Stimulated activated CD4-positive, alpha-beta T cell treated with anti-CD3 and anti-CD28 coated beads, Interleukin-4, amount 100 ng/mL, for 4 hours (primary cell): ENCODE measurements at regions not wholly inside any gene's neighbourhood (a gene's known extent, or its start where the extent isn't known, plus 50 kb on each side); places are given as distances from the start of the nearest gene placed in this dataset.

Experiments
- DNase-seq, 2 experiments: peaks; one replicate each; pipeline ENCODE4 v3.0.0-alpha.2; 2020

GRCh38 chr5:93158841-93159240 is 422.2 kb downstream of the NR2F1-AS1 start:
- DNase-seq = no peak

- DNase-seq = no peak
Measured at GRCh38 chr5:93156566-93156965, 424.5 kb downstream of the NR2F1-AS1 start.

- no peak for DNase-seq
Measured at GRCh38 chr5:93154535-93154934, 426.5 kb downstream of the NR2F1-AS1 start.

DNA sequence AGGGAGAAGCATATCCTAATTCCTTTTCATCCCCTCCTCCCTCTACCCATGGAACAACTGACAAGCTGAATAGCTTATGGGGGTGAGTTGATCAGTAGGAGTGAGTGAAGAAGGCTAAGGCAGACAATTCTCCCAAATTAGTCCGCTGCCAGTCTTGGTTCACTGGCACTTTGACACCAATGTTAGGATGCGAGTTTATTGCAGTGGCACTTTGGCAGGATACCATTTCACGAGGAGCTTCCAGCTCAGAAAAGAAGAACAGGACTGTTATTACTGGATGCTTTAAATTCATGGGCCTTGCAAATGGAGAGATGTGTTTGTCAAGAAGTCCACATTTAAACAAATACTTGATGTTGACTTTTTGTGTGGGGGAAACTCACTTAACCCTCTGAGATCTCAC is 427.6 kb downstream of the NR2F1-AS1 start:
- DNase-seq = no peak

DNA sequence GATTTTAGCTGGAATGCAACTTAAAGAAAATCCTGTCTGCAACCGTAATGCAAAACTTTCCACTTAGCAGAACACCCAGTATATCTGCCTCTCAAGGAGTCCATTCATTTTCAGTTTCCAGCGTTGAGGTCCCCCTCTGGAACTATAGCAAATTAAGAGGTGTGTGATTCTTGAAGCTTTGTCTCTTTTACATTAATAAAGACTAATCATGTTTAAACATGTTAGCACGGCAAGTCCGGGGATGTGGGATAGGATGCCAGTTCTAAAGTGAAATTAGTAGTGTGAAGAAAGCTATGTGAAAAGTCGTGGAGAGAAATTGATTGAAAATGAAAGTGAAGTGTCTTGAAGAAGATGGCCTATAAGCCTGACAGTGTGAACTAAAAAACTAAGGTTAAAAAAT is 429.1 kb downstream of the NR2F1-AS1 start:
- DNase-seq = no peak

DNA sequence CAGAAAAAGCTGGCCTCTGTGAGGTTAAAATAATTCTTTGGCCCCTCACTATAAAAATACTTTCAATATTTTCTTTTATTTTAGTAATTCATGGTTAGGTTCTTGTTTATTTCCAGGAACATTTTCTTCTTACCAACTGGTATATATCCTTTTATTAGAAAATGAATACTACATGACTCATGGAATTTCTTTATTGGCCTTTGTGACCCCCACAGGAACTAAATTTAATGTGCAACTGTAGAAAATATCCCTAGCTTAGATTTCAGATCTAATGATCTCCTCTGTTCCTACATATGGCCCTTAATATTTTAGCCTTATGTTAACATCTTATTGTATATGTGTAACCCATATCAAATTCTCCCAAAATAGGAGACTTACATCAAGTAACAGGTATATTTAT is 429.9 kb downstream of the NR2F1-AS1 start:
- no peak for DNase-seq

DNA sequence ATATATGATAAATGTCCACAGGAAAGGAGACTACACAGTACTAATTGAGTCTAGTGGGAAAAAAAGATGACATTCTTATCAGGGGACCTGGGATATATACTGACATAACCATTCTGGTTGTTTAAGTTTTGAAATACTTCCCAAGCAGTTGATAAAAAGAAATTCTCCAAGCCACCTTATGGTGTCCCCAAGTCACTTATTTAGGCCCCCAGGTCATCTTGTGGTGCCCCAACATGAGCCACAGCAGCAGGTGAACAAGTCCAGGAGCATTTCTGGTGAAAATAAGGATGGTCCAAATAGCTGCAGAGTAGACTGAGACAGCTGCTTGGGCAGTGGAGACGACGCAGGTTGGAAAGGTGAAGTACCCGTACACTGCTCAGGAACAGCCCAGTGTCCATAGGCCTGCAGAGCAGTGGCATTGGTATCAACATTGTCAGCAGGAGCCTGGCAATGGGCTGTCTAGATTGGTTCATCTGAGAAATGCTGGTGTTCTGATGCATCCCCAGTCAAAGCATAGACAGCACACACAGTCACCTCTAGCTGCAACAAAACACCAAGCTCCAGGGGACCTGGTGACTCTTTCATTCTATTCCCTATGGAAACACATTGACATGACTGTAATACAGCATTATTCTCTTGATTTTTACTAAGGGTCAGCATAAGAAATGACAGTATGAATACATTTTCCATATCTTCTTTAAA is 430.6 kb downstream of the NR2F1-AS1 start:
- DNase-seq = no peak

DNA sequence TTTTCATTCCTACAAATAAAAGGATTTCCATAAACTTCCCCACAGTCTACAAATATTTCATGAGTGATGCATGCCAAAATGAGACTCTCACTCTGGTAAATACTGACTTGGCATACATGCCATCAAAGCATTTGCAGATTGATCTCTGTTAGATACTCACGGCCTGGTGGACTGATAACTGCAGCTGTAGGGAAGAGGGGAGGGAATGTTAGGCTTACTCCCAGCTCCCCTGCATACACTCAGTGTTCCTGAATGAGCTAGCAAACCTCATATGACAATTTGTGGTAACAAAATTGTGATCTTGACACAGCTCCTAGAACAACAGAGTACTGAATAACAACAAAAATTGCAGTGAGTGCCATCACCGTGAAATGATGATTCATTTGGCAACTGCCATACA is 435.3 kb downstream of the NR2F1-AS1 start:
- DNase-seq = no peak

DNA sequence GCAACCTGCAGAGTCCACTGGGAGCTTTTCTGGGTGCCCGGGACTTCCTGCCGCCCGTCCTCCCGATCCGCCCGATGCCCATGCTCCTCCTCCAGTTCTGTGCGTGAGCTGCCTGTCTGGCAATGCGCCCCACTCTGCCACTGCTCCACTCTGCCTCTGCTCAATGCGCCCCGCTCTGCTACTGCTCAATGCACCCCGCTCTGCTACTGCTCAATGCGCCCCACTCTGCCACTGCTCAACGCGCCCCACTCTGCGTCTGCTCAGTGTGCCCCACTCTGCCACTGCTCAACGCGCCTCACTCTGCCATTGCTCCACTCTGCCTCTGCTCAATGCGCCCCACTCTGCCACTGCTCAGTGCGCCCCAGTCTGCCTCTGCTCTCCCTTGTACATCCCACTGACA is 436.0 kb downstream of the NR2F1-AS1 start:
- DNase-seq = no peak

GRCh38 chr5:93141969-93142368 is 439.1 kb downstream of the NR2F1-AS1 start:
- no peak for DNase-seq

DNA sequence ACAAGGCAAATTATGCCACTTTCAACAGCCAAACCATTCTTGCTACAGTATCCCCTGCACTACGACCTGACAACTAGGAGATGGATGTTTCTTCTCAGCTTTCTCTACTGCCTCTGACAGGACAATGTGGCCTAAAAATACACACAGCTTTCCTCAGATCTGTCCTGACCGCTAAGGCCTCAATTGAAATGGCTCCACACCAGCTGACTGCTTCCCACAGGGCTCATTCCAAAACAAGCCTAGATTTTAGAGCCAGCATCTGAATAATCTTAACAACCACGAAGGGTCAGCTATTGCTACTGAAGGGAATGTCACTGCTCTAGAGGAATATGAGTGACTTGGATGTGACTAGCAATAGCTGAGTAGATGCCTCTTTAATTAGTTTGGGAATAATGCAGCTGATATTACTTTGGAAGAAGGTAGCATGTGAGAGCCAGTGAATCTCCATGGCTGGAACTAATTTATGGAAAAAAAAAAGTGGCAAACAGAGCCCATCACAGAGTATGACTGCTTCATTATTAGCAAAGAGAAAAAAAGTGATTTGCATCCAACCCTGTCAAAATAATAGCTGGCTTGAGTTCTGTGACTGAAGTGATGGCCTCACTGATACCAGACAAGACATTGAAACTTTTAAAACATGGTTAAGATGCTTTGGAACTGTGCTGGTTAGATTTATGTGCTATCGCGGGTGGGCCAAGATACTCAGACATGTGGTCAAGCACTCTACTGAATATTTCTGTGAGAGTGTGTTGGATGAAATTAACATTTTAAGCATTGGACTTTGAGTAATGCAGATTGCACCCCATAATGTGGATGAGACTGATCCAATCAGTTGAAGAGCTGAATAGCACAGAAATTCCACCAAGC is 450.2 kb downstream of the NR2F1-AS1 start:
- DNase-seq = no peak

DNA sequence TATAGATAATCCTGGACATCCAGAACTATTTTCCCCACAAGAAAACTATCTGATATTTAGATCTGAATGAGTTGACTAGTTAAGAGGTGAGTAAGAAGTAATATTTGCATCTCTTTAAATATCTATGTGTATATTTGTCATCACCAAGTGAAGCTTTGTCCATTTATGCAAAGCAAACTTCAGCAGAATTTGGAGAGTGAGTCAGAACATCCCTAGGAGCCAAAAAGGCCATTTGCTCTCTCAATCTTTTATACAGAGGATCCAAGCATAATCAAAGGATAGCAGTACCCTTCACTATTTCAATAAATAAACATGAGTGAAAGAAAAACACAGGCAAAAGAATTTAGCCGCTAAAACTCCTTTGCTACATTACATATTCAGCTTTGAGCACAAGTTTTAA is 454.4 kb downstream of the NR2F1-AS1 start:
- DNase-seq = no peak

DNA sequence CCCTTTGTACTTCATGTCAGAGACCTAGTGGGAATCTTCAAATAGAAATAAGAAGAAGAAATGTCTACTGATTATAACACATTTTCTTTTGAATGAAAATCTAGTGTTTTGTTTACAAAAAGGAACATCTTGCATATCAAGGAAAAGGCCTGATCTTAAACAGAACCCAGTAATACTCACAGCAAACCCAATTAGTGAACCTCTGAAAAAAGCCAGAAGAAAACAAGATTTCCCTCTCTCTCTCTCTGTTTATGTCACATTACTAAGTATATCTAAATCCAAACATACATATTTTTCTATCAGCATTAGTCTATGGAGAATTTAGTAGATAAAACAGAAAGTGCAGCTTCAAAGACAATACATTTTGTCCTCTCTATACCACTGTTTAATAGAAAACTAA is 457.9 kb downstream of the NR2F1-AS1 start:
- no peak for DNase-seq

DNA sequence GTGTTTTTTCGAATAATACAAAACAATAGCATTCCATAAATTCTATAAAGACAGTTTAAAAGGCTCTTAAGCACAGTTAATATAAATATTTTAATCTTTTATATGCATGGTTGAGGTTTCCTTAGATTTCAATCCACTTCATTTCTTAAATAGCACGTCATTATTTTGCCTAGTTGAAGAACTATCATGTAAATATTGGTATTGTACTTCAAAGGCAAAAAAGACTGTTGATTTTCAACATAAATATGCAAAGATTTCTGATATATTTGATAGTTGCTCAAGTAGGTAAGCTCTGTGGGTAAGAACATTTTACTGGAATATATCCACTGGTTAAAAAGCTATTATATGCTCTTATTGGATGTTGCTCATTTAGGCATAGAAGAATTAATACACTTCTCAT is 458.6 kb downstream of the NR2F1-AS1 start:
- DNase-seq = no peak

DNA sequence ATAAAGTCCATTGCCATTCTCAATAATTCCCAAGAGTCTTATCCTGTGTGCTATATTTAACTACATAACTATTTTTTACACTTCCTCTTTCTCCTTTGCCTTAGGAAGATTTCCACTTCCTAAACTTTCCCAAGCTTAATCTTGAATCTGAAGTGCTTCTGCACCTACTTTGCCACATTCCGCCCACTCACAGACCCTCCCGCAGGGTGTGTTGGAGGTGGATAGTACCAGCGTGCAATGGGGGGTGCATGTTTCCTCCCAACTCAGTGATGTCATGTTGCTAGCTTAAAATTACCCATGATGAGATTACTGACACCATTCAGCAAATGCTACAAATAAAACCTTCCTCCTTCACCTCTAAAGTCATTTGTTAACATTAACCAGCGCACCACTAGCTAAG is 460.2 kb downstream of the NR2F1-AS1 start:
- DNase-seq = no peak

- no peak for DNase-seq
Measured at GRCh38 chr5:93120051-93120450, 461.0 kb downstream of the NR2F1-AS1 start.

GRCh38 chr5:93117751-93118531 is 463.1 kb downstream of the NR2F1-AS1 start:
- DNase-seq = no peak

DNA sequence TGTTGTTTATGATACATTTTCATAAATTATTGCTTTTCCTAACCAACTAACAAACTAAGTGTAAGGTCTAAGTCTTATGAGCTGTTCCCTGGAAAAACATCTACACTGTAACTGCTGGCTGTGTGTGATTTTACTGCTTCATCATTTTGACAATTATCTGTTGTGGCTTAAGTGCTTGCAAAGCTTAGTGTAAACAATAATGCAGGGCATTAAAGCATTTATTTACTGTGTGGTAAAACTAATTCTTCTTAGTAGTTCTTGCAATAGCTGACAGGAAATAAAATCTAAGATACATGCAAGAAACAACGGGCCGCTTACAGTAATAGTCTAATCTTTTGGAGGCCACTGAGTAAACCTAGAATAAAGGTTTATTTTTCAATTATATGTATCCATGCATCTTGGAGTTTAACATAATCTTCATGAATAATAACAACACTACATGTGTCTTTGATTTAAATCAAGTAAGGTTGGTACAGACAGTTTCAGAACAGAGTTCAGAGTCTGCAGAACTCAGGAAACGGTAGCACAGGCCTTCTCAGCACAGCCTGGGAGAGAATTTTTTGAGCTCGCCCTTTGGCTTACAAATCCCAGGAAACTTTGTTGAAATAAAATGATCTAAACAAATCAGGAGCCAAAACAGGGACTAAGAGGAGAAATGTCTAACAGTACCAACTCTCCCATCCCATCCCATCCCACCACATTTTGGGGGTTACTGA is 473.1 kb downstream of the NR2F1-AS1 start:
- DNase-seq = no peak

GRCh38 chr5:93107141-93107540 is 473.9 kb downstream of the NR2F1-AS1 start:
- no peak for DNase-seq

GRCh38 chr5:93101661-93102060 is 479.4 kb downstream of the NR2F1-AS1 start:
- DNase-seq = no peak

GRCh38 chr5:93100976-93101375 is 480.0 kb downstream of the NR2F1-AS1 start:
- DNase-seq = no peak

- no peak for DNase-seq
Measured at GRCh38 chr5:93100428-93100827, 480.6 kb downstream of the NR2F1-AS1 start.

DNA sequence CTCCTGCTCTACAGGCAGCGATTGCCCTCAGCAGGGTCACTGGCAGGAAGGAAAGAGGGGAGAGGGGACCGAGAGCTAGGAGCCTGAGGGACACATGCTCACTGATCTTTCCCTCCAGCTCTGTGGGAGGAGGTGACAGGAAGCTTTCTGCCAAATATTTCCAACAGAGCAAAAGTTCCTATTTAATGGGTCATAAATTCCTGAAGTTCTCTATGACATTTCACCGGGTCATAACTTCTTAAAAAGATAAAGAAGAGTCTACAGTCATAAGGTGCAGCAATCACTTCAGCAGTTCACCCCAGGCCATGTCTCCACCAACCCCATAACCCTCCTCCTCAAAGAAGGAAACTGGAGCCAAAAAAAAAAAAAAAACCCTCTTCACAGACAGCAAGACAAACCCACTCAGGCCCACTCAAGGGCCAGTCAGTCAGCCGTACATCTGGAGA is 481.1 kb downstream of the NR2F1-AS1 start:
- no peak for DNase-seq
